H1 (cell line): ENCODE measurements at regions not wholly inside any gene's neighbourhood (a gene's known extent, or its start where the extent isn't known, plus 50 kb on each side); places are given as distances from the start of the nearest gene placed in this dataset.

ENCODE experiments used
- ATF3 ChIP-seq: IDR thresholded peaks from 2 replicates; pipeline ENCODE4 v1.6.1; 2011; ENCODE audit warnings: low read depth, mild to moderate bottlenecking, low read length; ENCODE audit not compliant: insufficient read depth
- BCL11A ChIP-seq, 2 experiments: IDR thresholded peaks; one replicate each; pipeline ENCODE4 v1.6.1; 2011; ENCODE audit warnings: low read depth in 2 of 2, low read length in 2 of 2, mild to moderate bottlenecking in 2 of 2
- BRCA1 ChIP-seq: IDR thresholded peaks from 2 replicates; pipeline ENCODE4 v1.6.1; 2012; ENCODE audit warnings: low read depth, low read length, improper control_type of control experiment
- CHD7 ChIP-seq: fragments of 300-600 bp; sonication (generic); IDR thresholded peaks from 2 replicates; pipeline ENCODE4 v1.7.1; 2012; ENCODE audit warnings: low read length, moderate library complexity, mild to moderate bottlenecking, inconsistent platforms; ENCODE audit not compliant: insufficient replicate concordance
- EGR1 ChIP-seq: IDR thresholded peaks from 2 replicates; pipeline ENCODE4 v1.6.1; 2011; ENCODE audit warnings: low read depth, low read length, borderline replicate concordance
- HDAC6 ChIP-seq: IDR thresholded peaks from one replicate; pipeline ENCODE4 v1.7.1; 2012; ENCODE audit warnings: low read depth, mild to moderate bottlenecking, inconsistent platforms, low read length, moderate library complexity
- NRF1 ChIP-seq: IDR thresholded peaks from 2 replicates; pipeline ENCODE4 v1.6.1; 2011; ENCODE audit warnings: mild to moderate bottlenecking, low read depth, low read length, improper control_type of control experiment
- POLR2A ChIP-seq, 2 experiments: IDR thresholded peaks; 1 replicate in 1 of 2; 2 replicates in 1 of 2; pipeline ENCODE4 v1.6.1; 2011; ENCODE audit warnings: low read depth in 2 of 2, low read length in 2 of 2, mild to moderate bottlenecking in 2 of 2; ENCODE audit errors: control extremely low read depth in 1 of 2
- SP1 ChIP-seq: IDR thresholded peaks from 2 replicates; pipeline ENCODE4 v1.6.1; 2011; ENCODE audit warnings: low read depth, low read length
- TBP ChIP-seq: IDR thresholded peaks from 2 replicates; pipeline ENCODE4 v1.6.1; 2011; ENCODE audit warnings: low read depth, low read length, improper control_type of control experiment
- TEAD4 ChIP-seq: IDR thresholded peaks from 2 replicates; pipeline ENCODE4 v1.6.1; 2012; ENCODE audit warnings: low read depth, low read length, inconsistent platforms, mixed read lengths
- YY1 ChIP-seq: IDR thresholded peaks from 2 replicates; pipeline ENCODE4 v1.6.1; 2011; ENCODE audit warnings: low read depth, mild to moderate bottlenecking, low read length

- TF ChIP-seq CHD7 (no peak), SP1 (no peak), ATF3 (no peak), NRF1 (no peak), EGR1 (no peak), TBP (no peak), YY1 (no peak), BCL11A (IDR thresholded peaks at IDR 0.05; ENCODE audit: low read depth in 2 of 2, low read length in 2 of 2) (no peak), HDAC6 (no peak), TEAD4 (no peak), POLR2A (IDR thresholded peaks at IDR 0.05; ENCODE audit: control extremely low read depth in 1 of 2, low read depth in 2 of 2, low read length in 2 of 2) (no peak), BRCA1 (no peak)
- TF ChIP-seq, all 59 proteins: peak for 0
Observed at GRCh38 chr6:163665464-163665863, 250.9 kb downstream of the QKI start (continued).
